Endothelial cell of umbilical vein (primary cell): ENCODE measurements at regions not wholly inside any gene's neighbourhood (a gene's known extent, or its start where the extent isn't known, plus 50 kb on each side); places are given as distances from the start of the nearest gene placed in this dataset.

ENCODE experiments used
- EZH2 ChIP-seq: IDR thresholded peaks from 2 replicates; pipeline ENCODE4 v1.6.1; 2012; ENCODE audit warnings: borderline replicate concordance, low read depth, mild to moderate bottlenecking, moderate library complexity, low read length, inconsistent platforms; ENCODE audit not compliant: severe bottlenecking
- GATA2 ChIP-seq: IDR thresholded peaks from 2 replicates; pipeline ENCODE4 v1.7.0; 2011; ENCODE audit warnings: low read depth, mild to moderate bottlenecking, moderate library complexity, mixed read lengths, low read length; ENCODE audit not compliant: insufficient read length, insufficient read depth
- MYC ChIP-seq: IDR thresholded peaks from one replicate; pipeline ENCODE4 v1.6.1; 2011; ENCODE audit warnings: mild to moderate bottlenecking, low read depth, low read length
- POLR2A ChIP-seq: IDR thresholded peaks from 2 replicates; pipeline ENCODE4 v1.6.1; 2012; ENCODE audit warnings: low read depth, mild to moderate bottlenecking, control low read depth, low read length
- POLR2AphosphoS5 ChIP-seq: IDR thresholded peaks from 2 replicates; pipeline ENCODE4 v1.6.1; 2012; ENCODE audit warnings: low read depth, mild to moderate bottlenecking, control low read depth, low read length, moderate library complexity; ENCODE audit not compliant: insufficient read depth
- TF ChIP-seq, protein P1 (sequence below), 2 donors: IDR thresholded peaks; 1 replicate in 1 of 2; 2 replicates in 1 of 2; pipeline ENCODE4 v1.5.1; 2011; ENCODE audit warnings: low read length in 2 of 2, mild to moderate bottlenecking in 2 of 2, moderate library complexity in 2 of 2, control low read depth in 1 of 2, inconsistent platforms in 1 of 2, low read depth in 1 of 2; ENCODE audit not compliant: insufficient read depth in 1 of 2; ENCODE audit errors: extremely low read depth in 1 of 2
- TF ChIP-seq, protein P2 (sequence below): IDR thresholded peaks from 2 replicates; pipeline ENCODE4 v1.6.1; 2011; ENCODE audit not compliant: insufficient read depth, insufficient read length

DNA sequence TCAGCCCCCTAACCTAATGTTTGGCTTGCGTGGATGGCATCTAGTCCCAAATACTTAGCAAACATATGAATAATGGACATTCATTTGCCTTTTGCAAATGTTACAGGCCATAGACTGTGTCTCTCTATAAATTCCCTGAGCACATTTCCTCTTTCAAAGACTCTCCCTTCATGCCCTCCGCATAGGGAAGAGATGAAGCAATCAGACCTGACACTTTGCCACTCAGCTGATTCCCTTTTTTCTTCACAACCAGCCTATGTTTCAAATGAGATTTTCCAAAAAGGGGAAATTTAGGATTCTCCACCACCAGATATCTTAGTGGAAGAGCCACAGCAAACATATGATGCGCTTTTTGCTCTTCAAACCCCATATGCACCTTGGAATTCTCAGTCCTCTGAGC lies 453.7 kb downstream of the STK39 start:
- TF ChIP-seq EZH2 (no peak), MYC (no peak), POLR2A (no peak), GATA2 (no peak), POLR2AphosphoS5 (no peak)
- TF ChIP-seq, protein P1, sequence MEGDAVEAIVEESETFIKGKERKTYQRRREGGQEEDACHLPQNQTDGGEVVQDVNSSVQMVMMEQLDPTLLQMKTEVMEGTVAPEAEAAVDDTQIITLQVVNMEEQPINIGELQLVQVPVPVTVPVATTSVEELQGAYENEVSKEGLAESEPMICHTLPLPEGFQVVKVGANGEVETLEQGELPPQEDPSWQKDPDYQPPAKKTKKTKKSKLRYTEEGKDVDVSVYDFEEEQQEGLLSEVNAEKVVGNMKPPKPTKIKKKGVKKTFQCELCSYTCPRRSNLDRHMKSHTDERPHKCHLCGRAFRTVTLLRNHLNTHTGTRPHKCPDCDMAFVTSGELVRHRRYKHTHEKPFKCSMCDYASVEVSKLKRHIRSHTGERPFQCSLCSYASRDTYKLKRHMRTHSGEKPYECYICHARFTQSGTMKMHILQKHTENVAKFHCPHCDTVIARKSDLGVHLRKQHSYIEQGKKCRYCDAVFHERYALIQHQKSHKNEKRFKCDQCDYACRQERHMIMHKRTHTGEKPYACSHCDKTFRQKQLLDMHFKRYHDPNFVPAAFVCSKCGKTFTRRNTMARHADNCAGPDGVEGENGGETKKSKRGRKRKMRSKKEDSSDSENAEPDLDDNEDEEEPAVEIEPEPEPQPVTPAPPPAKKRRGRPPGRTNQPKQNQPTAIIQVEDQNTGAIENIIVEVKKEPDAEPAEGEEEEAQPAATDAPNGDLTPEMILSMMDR (IDR thresholded peaks at IDR 0.05; ENCODE audit: extremely low read depth in 1 of 2, insufficient read depth in 1 of 2, low read depth in 1 of 2, low read length in 2 of 2), result no peak
- TF ChIP-seq, protein P2, sequence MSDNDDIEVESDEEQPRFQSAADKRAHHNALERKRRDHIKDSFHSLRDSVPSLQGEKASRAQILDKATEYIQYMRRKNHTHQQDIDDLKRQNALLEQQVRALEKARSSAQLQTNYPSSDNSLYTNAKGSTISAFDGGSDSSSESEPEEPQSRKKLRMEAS, result no peak
